Activated CD8-positive, alpha-beta memory T cell treated with anti-CD3 and anti-CD28 coated beads, Interleukin-2, amount 10 ng/mL, durations not matched to agents 7 days and 5 days (primary cell): ENCODE measurements at regions not wholly inside any gene's neighbourhood (a gene's known extent, or its start where the extent isn't known, plus 50 kb on each side); places are given as distances from the start of the nearest gene placed in this dataset.
"Not testable (repeated sequence)": the region's sequence is repeated elsewhere in the genome, so short reads cannot be mapped to it uniquely, and the experiment has no call there.

ENCODE experiments used
- ATAC-seq: fragments of 150-1000 bp; cut with Tn5 transposase; one replicate; pipeline ENCODE4 v1.10.0; 2021; ENCODE audit warnings: moderate library complexity
- CTCF ChIA-PET: fragments of 350-600 bp; sonication (Branson Sonifier 250); formaldehyde crosslinking; loops from one replicate; lab custom pipeline; 2021; ENCODE audit warnings: antibody characterized with exemption; lab: Charles Lee
- DNase-seq: peaks from one replicate; pipeline ENCODE4 v3.0.0-alpha.2; 2020
- H3K27ac Mint-ChIP-seq: one replicate; pipeline ENCODE4 v1.8.0; 2021; ENCODE audit warnings: mild to moderate bottlenecking, mixed read lengths
- H3K27me3 Mint-ChIP-seq: one replicate; pipeline ENCODE4 v1.8.0; 2021; ENCODE audit warnings: mixed read lengths
- H3K36me3 Mint-ChIP-seq: one replicate; pipeline ENCODE4 v1.8.0; 2021; ENCODE audit warnings: mild to moderate bottlenecking, mixed read lengths
- H3K4me1 Mint-ChIP-seq: one replicate; pipeline ENCODE4 v1.8.0; 2021; ENCODE audit warnings: mixed read lengths
- H3K4me3 Mint-ChIP-seq: one replicate; pipeline ENCODE4 v1.8.0; 2021; ENCODE audit warnings: mild to moderate bottlenecking, moderate library complexity, mixed read lengths
- H3K9me3 Mint-ChIP-seq: one replicate; pipeline ENCODE4 v1.8.0; 2022; ENCODE audit warnings: low read depth, mixed read lengths

- no peak overlapping the region for H3K27ac Mint-ChIP-seq
- H3K4me3 Mint-ChIP-seq, result no peak overlapping the region
- H3K27me3 Mint-ChIP-seq, result no peaks in the 10 kb centered on the region
- H3K9me3 Mint-ChIP-seq, result no peaks in the 10 kb centered on the region
- no peaks in the 10 kb centered on the region for H3K36me3 Mint-ChIP-seq
- ATAC-seq, result no peak
- CTCF ChIA-PET, result interaction anchor here (1.1 kb wide), 1 partner anchor 10 kb away, joined by 3 read pairs; no protein-coding TSS in a partner anchor
- H3K4me1 Mint-ChIP-seq, result peaks cover 23% of the 10 kb centered on the region
- no peak for DNase-seq
Measured at GRCh38 chr18:9019135-9019534, 83.4 kb upstream of the NDUFV2 start.

DNA sequence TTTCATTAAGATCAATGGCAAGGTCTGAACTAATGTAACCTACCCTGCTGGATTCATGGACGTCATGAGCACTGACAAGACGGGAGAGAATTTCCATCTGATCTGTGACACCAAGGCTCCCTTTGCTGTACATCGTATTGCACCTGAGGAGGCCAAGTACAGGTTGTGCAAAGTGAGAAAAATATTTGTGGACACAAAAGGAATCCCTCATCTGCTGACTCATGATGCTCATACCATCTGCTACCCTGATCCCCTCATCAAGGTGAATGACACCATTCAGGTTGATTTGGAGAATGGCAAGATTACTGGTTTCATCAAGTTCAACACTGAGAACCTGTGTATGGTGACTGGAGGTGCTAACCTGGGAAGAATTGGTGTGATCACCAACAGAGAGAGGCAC, 82.3 kb upstream of the NDUFV2 start:
- CTCF ChIA-PET, result interaction anchor here (1.0 kb wide), 1 partner anchor 32 kb away, joined by 3 read pairs; no protein-coding TSS in a partner anchor
- no peak for DNase-seq
- no peaks in the 10 kb centered on the region for H3K36me3 Mint-ChIP-seq
- peaks cover 23% of the 10 kb centered on the region for H3K4me1 Mint-ChIP-seq
- ATAC-seq, result no peak
- peaks cover 5% of the 10 kb centered on the region for H3K27me3 Mint-ChIP-seq
- no peak overlapping the region for H3K4me3 Mint-ChIP-seq
- H3K9me3 Mint-ChIP-seq, result peaks cover 1% of the 10 kb centered on the region
- H3K27ac Mint-ChIP-seq, result no peak overlapping the region

- ATAC-seq, result no peak
- Mint-ChIP-seq H3K4me3 (no peak overlapping the region), H3K27ac (no peak overlapping the region)
Measured at GRCh38 chr18:9021458-9021857, 81.0 kb upstream of the NDUFV2 start.

DNA sequence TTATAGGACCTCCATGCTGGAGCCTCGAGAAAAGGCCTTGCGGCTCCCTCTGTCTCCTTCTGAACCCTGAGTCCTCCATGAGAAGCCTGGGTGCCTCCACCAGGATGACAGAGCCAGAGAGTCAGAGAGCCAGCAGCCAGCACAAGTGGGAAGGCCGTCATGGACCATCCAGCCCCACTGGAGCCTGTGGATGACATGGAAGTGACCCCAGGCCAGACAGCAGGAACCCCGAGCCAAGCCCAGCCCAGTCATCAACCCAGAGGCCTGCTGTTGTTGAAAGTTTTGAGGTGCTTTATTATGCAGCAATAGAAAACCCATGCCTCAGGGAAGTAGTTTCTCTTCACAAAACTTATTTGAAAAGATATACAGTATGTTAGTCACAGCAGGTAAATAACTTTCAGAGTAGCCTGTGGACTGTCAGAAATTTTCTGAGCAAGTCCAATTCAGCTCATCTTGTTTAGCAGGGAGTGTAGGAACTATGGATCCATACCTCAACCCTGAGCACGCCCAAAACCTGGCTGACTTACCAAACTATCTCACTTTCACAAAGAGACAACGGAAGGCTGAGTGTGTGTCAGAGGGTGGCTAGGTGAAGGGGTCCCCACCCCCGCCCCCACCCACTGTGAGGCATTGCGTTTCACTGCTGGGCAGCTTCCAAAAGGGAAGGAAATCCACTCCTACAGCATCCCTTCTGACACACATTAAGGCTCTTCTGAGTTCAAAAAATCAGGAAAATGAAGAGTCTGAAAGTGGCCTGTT, 79.9 kb upstream of the NDUFV2 start:
- ATAC-seq (no peak), DNase-seq (no peak)
- Mint-ChIP-seq H3K4me1 (peaks cover 12% of the 10 kb centered on the region), H3K36me3 (no peaks in the 10 kb centered on the region), H3K9me3 (peaks cover 1% of the 10 kb centered on the region), H3K27ac (no peak overlapping the region), H3K27me3 (peaks cover 23% of the 10 kb centered on the region), H3K4me3 (no peak overlapping the region)
- CTCF ChIA-PET, result no interaction called here

More at GRCh38 chr18:9021458-9021857, 81.0 kb upstream of the NDUFV2 start:
- Mint-ChIP-seq H3K9me3 (peaks cover 1% of the 10 kb centered on the region), H3K4me1 (peaks cover 22% of the 10 kb centered on the region), H3K27me3 (peaks cover 14% of the 10 kb centered on the region), H3K36me3 (no peaks in the 10 kb centered on the region)
- DNase-seq, result no peak
- CTCF ChIA-PET, result no interaction called here

DNA sequence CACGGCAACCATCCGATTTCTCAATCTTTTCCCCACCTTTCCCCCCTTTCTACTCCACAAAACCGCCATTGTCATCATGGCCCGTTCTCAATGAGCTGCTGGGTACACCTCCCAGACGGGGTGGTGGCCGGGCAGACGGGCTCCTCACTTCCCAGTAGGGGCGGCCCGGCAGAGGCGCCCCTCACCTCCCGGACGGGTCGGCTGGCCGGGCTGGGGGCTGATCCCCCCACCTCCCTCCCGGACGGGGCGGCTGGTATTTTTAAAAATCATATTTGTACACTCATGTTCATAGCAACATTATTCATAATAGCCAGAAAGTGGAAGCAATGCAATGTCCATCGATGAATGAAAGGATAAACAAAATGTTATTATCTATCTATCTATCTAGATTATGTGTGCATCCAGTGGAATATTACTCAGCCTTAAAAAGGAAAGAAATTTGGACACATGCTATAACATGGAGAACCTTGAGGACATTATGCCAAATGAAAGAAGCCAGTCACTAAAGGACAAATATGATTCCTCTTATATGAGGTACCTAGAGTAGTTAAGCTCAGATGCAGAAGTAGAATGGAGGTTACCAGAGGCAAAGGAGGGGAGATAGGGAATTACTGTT, 78.4 kb upstream of the NDUFV2 start:
- peaks cover 26% of the 10 kb centered on the region for H3K27me3 Mint-ChIP-seq
- H3K4me3 Mint-ChIP-seq, H3K4me1 Mint-ChIP-seq, CTCF ChIA-PET, ATAC-seq, H3K36me3 Mint-ChIP-seq, H3K27ac Mint-ChIP-seq, H3K9me3 Mint-ChIP-seq, DNase-seq: not testable (repeated sequence)

- no peak for ATAC-seq
- Mint-ChIP-seq H3K27me3 (peaks cover 26% of the 10 kb centered on the region), H3K9me3 (peaks cover 1% of the 10 kb centered on the region), H3K4me1 (no peaks in the 10 kb centered on the region), H3K4me3 (no peak overlapping the region), H3K27ac (no peak overlapping the region), H3K36me3 (no peaks in the 10 kb centered on the region)
- DNase-seq, result no peak
- CTCF ChIA-PET, result no interaction called here
Measured at GRCh38 chr18:9025091-9025838, 77.2 kb upstream of the NDUFV2 start.

- Mint-ChIP-seq H3K27me3 (peaks cover 26% of the 10 kb centered on the region), H3K4me1 (peaks cover 5% of the 10 kb centered on the region)
- CTCF ChIA-PET, result interaction anchor here (1.2 kb wide), 1 partner anchor 10 kb away, joined by 3 read pairs; no protein-coding TSS in a partner anchor
Measured at GRCh38 chr18:9029131-9029530, 73.4 kb upstream of the NDUFV2 start.

GRCh38 chr18:9032519-9032918, 70.0 kb upstream of the NDUFV2 start:
- no peaks in the 10 kb centered on the region for H3K36me3 Mint-ChIP-seq
- no peak overlapping the region for H3K4me3 Mint-ChIP-seq
- no peak for DNase-seq
- no peak overlapping the region for H3K27ac Mint-ChIP-seq
- H3K9me3 Mint-ChIP-seq, result no peaks in the 10 kb centered on the region
- H3K4me1 Mint-ChIP-seq, result peaks cover 5% of the 10 kb centered on the region
- CTCF ChIA-PET, result no interaction called here
- no peak for ATAC-seq
- H3K27me3 Mint-ChIP-seq, result peaks cover 3% of the 10 kb centered on the region

More at GRCh38 chr18:9029131-9029530, 73.4 kb upstream of the NDUFV2 start:
- DNase-seq (no peak), ATAC-seq (no peak)
- Mint-ChIP-seq H3K36me3 (no peaks in the 10 kb centered on the region), H3K4me3 (no peak overlapping the region), H3K27ac (no peak overlapping the region), H3K9me3 (peaks cover 1% of the 10 kb centered on the region)

- CTCF ChIA-PET, result no interaction called here
- Mint-ChIP-seq H3K27me3 (no peaks in the 10 kb centered on the region), H3K36me3 (no peaks in the 10 kb centered on the region), H3K4me1 (peaks cover 5% of the 10 kb centered on the region), H3K9me3 (no peaks in the 10 kb centered on the region), H3K4me3 (no peak overlapping the region), H3K27ac (no peak overlapping the region)
- DNase-seq, result no peak
- ATAC-seq, result no peak
Measured at GRCh38 chr18:9038277-9038871, 64.1 kb upstream of the NDUFV2 start.

DNA sequence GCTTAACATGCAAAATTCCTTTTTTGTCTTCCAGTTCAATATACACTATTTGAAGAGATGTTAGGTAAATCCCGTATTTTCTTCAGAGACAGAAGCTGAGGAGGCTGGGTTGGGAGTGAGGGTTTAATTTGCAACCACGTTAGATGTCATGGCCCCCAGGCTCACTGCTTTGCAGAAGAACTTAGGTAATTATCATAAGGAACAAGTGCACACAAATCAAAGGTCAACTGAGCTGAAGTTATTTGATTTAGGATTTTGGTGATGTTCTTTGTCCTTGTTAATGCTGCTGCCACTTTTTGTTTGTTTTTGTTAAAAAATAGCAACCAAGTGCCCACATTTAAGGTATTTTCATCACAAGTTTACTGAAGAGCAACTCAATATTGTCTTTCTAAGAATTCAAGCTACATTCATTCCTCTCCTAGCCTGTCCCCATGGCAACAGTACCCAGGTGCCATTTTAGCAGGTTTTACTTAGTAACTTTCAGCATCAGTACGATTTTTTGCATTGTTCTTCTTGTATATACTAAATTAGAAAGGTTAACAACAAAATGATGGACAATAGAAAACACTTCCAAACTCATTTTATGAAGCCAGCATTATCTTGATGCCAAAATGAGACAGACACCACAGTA, 62.9 kb upstream of the NDUFV2 start:
- Mint-ChIP-seq H3K4me3 (no peak overlapping the region), H3K27me3 (no peaks in the 10 kb centered on the region), H3K4me1 (no peaks in the 10 kb centered on the region), H3K9me3 (no peaks in the 10 kb centered on the region), H3K27ac (no peak overlapping the region), H3K36me3 (no peaks in the 10 kb centered on the region)
- ATAC-seq, result no peak
- no peak for DNase-seq
- CTCF ChIA-PET, result no interaction called here

GRCh38 chr18:9042766-9043481, 59.6 kb upstream of the NDUFV2 start:
- Mint-ChIP-seq H3K9me3 (no peaks in the 10 kb centered on the region), H3K27ac (no peak overlapping the region), H3K36me3 (no peaks in the 10 kb centered on the region), H3K4me1 (peaks cover 4% of the 10 kb centered on the region), H3K4me3 (no peak overlapping the region), H3K27me3 (peaks cover 3% of the 10 kb centered on the region)
- CTCF ChIA-PET, result no interaction called here
- no peak for ATAC-seq
- DNase-seq, result no peak

DNA sequence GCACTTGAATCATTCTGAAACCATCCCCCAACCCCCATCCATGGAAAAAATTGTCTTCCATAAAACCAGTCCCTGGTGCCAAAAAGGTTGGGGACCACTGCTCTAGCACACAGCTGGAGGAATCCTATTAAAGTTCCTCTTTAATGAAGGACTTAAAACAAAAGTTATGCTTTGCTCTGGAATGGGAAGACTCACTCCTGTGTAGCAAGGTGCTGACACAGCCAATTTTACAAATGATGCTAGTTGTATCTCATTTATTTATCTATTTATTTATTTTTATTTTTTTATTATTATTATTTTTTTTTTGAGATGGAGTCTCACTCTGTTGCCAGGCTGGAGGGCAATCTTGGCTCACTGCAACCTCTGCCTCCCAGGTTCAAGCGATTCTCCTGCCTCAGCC, 58.9 kb upstream of the NDUFV2 start:
- H3K27ac Mint-ChIP-seq, result no peak overlapping the region
- no peak overlapping the region for H3K4me3 Mint-ChIP-seq
- H3K36me3 Mint-ChIP-seq, result no peaks in the 10 kb centered on the region
- CTCF ChIA-PET, result interaction anchor here (0.7 kb wide), 1 partner anchor 390 kb away, joined by 3 read pairs; no protein-coding TSS in a partner anchor
- DNase-seq (no peak), ATAC-seq (no peak)
- H3K4me1 Mint-ChIP-seq, result peaks cover 10% of the 10 kb centered on the region
- H3K27me3 Mint-ChIP-seq, result peaks cover 3% of the 10 kb centered on the region
- no peaks in the 10 kb centered on the region for H3K9me3 Mint-ChIP-seq
